LNCAP (cell line): ENCODE measurements at regions not wholly inside any gene's neighbourhood (a gene's known extent, or its start where the extent isn't known, plus 50 kb on each side); places are given as distances from the start of the nearest gene placed in this dataset.

Experiments used
- CTCF ChIP-seq: fragments of 450-650 bp; IDR thresholded peaks from 2 replicates; pipeline ENCODE4 v1.5.1; 2017; ENCODE audit warnings: mild to moderate bottlenecking

GRCh38 chr7:118877187-118877586 is 652.7 kb downstream of the ANKRD7 start:
- no peak for TF ChIP-seq CTCF

GRCh38 chr7:118878336-118878735 is 653.8 kb downstream of the ANKRD7 start:
- TF ChIP-seq CTCF, result no peak

- no peak for TF ChIP-seq CTCF
Measured at GRCh38 chr7:118898284-118898683, 673.8 kb downstream of the ANKRD7 start.

- TF ChIP-seq CTCF, result no peak
Measured at GRCh38 chr7:118902600-118902999, 678.1 kb downstream of the ANKRD7 start.

- no peak for TF ChIP-seq CTCF
Measured at GRCh38 chr7:118907911-118908527, 683.5 kb downstream of the ANKRD7 start.

- peak; percentile 65 for TF ChIP-seq CTCF
Measured at GRCh38 chr7:118918556-118918955, 694.1 kb downstream of the ANKRD7 start.

GRCh38 chr7:118938845-118939244 is 714.3 kb downstream of the ANKRD7 start:
- TF ChIP-seq CTCF, result no peak

- no peak for TF ChIP-seq CTCF
Measured at GRCh38 chr7:118944271-118944670, 719.8 kb downstream of the ANKRD7 start.
